HCT116 (cell line): ENCODE measurements at regions not wholly inside any gene's neighbourhood (a gene's known extent, or its start where the extent isn't known, plus 50 kb on each side); places are given as distances from the start of the nearest gene placed in this dataset.

Source experiments
- ATAC-seq: fragments of 200-7000 bp; cut with Tn5 transposase; 2 replicates; pipeline ENCODE4 v1.9.1; 2020; ENCODE audit warnings: mild to moderate bottlenecking, moderate library complexity
- BruUV-seq: library from RNA; stranded (reverse); fragments of 400-500 nt; replicated peaks from 2 replicates; lab custom pipeline; 2021; lab: Mats Ljungman, UMichigan
- CTCF ChIA-PET: fragments of 300-600 bp; sonication (Branson Sonifier 250); formaldehyde crosslinking; loops from one replicate; lab custom pipeline; 2021; ENCODE audit warnings: antibody characterized with exemption; lab: Charles Lee
- POLR2A ChIA-PET: fragments of 300-600, 350-600 bp; sonication (Branson Sonifier 250); formaldehyde crosslinking; loops from one replicate; lab custom pipeline; 2021; ENCODE audit warnings: antibody characterized with exemption; lab: Charles Lee
- RAD21 ChIA-PET, 2 experiments: fragments of 300-600 bp; sonication (Branson Sonifier 250); formaldehyde crosslinking; loops; one replicate each; lab custom pipeline; 2023; ENCODE audit warnings: low total read pairs in 2 of 2; ENCODE audit not compliant: uncharacterized antibody in 2 of 2, unreplicated experiment in 2 of 2, low non-redundant PET in 1 of 2; lab: Charles Lee
- DNase-seq: peaks from one replicate; pipeline ENCODE4 v3.0.0-alpha.2; 2010; ENCODE audit warnings: low read depth, low spot score
- H2AFZ ChIP-seq: fragments of 200-600 bp; shearing (Covaris generic), sonication (generic); 2 replicates; pipeline ENCODE4 v1.6.1; 2017; ENCODE audit warnings: low read depth, mixed run types, mixed read lengths, antibody characterized with exemption, low read length; ENCODE audit not compliant: poor library complexity, severe bottlenecking
- H3K27ac ChIP-seq: 2 replicates; pipeline ENCODE4 v1.5.1; 2012; ENCODE audit warnings: low read depth, low read length
- H3K27me3 ChIP-seq: fragments of 200-600 bp; sonication (generic); 2 replicates; pipeline ENCODE4 v1.6.1; 2016; ENCODE audit warnings: mixed run types, low read length, mixed read lengths; ENCODE audit not compliant: insufficient read depth
- H3K36me3 ChIP-seq, 2 experiments: fragments of 200-500 bp in 1 of 2; fragments of 200-600 bp in 1 of 2; sonication (Bioruptor generic) in 1 of 2; sonication (generic) in 1 of 2; 2 replicates each; pipeline versions ENCODE4 v1.5.1 to v1.6.1; 2014 to 2016; ENCODE audit warnings: low read length in 2 of 2, inconsistent platforms in 1 of 2, mixed read lengths in 1 of 2, mixed run types in 1 of 2; ENCODE audit not compliant: insufficient read depth in 2 of 2, control insufficient read depth in 1 of 2
- H3K4me1 ChIP-seq, 2 experiments: fragments of 200-600 bp in 1 of 2; sonication (generic) in 1 of 2; 2 replicates each; pipeline versions ENCODE4 v1.5.1 to v1.6.1; 2012 to 2017; ENCODE audit warnings: low read length in 2 of 2, inconsistent platforms in 1 of 2, mild to moderate bottlenecking in 1 of 2, mixed read lengths in 1 of 2, mixed run types in 1 of 2, moderate library complexity in 1 of 2; ENCODE audit not compliant: insufficient read depth in 2 of 2, control insufficient read depth in 1 of 2
- H3K4me2 ChIP-seq: fragments of 200-600 bp; sonication (generic); 2 replicates; pipeline ENCODE4 v1.6.1; 2017; ENCODE audit warnings: mixed run types, low read length, mixed read lengths
- H3K4me3 ChIP-seq, 2 experiments: fragments of 200-600 bp in 1 of 2; sonication (generic) in 1 of 2; replicated peaks in 1 of 2; 2 replicates each; pipeline ENCODE4 v1.5.1; 2011 to 2016; ENCODE audit warnings: low read length in 2 of 2, control low read depth in 1 of 2, low read depth in 1 of 2, mild to moderate bottlenecking in 1 of 2, mixed read lengths in 1 of 2, mixed run types in 1 of 2
- H3K79me2 ChIP-seq: fragments of 200-600 bp; sonication (generic); 2 replicates; pipeline ENCODE4 v1.6.1; 2017; ENCODE audit warnings: mild to moderate bottlenecking, mixed run types, low read length, moderate library complexity, mixed read lengths; ENCODE audit not compliant: insufficient read depth
- H3K9ac ChIP-seq: fragments of 200-600 bp; sonication (generic); 2 replicates; pipeline ENCODE4 v1.6.1; 2016; ENCODE audit warnings: low read length, mixed read lengths
- H3K9me2 ChIP-seq: fragments of 200-600 bp; sonication (generic), shearing (Covaris generic); 2 replicates; pipeline ENCODE4 v1.6.1; 2017; ENCODE audit warnings: mixed run types, mild to moderate bottlenecking, moderate library complexity; ENCODE audit not compliant: insufficient read depth
- H3K9me3 ChIP-seq, 2 experiments: fragments of 200-500 bp in 1 of 2; fragments of 200-600 bp in 1 of 2; sonication (Bioruptor generic) in 1 of 2; sonication (generic) in 1 of 2; 2 replicates each; pipeline ENCODE4 v1.6.1; 2014 to 2017; ENCODE audit warnings: low read length in 2 of 2, mixed read lengths in 2 of 2, inconsistent platforms in 1 of 2, low read depth in 1 of 2, mild to moderate bottlenecking in 1 of 2, mixed run types in 1 of 2, moderate library complexity in 1 of 2; ENCODE audit not compliant: control insufficient read depth in 1 of 2, insufficient read depth in 1 of 2
- H4K20me1 ChIP-seq: fragments of 200-600 bp; sonication (generic), shearing (Covaris generic); 2 replicates; pipeline ENCODE4 v1.6.1; 2017; ENCODE audit warnings: mixed run types, mild to moderate bottlenecking, moderate library complexity; ENCODE audit not compliant: insufficient read depth
- CEBPB ChIP-seq: IDR thresholded peaks from 2 replicates; pipeline ENCODE4 v1.6.1; 2012; ENCODE audit warnings: low read depth
- EZH2 ChIP-seq: fragments of 200-600 bp; sonication (generic); IDR thresholded peaks from 2 replicates; pipeline ENCODE4 v1.6.1; 2017; ENCODE audit warnings: antibody characterized with exemption, mixed run types
- EZH2phosphoT487 ChIP-seq: fragments of 200-600 bp; IDR thresholded peaks from 2 replicates; pipeline ENCODE4 v1.6.1; 2018; ENCODE audit warnings: antibody characterized with exemption, borderline replicate concordance
- FOSL1 ChIP-seq: IDR thresholded peaks from 2 replicates; pipeline ENCODE4 v1.6.1; 2012; ENCODE audit warnings: low read depth
- REST ChIP-seq: IDR thresholded peaks from 2 replicates; pipeline ENCODE4 v1.6.1; 2012; ENCODE audit warnings: low read depth
- ZBTB33 ChIP-seq: IDR thresholded peaks from 2 replicates; pipeline ENCODE4 v1.6.1; 2011; ENCODE audit warnings: mild to moderate bottlenecking, low read length, moderate library complexity; ENCODE audit not compliant: insufficient replicate concordance; ENCODE audit errors: extremely low read depth
- intact Hi-C: fragments of 100-400 bp; cut with micrococcal nuclease; formaldehyde crosslinking; loops from 2 replicates; pipeline ENCODE4 v1.10.0; 2022

GRCh38 chr9:105830461-105830860 is 136.1 kb downstream of the TMEM38B start:
- no peaks in the 10 kb centered on the region for H4K20me1 ChIP-seq
- H3K27ac ChIP-seq, result no peak overlapping the region
- intact Hi-C loops, result no loop called here
- TF ChIP-seq EZH2phosphoT487 (no peak), REST (no peak), ZBTB33 (no peak), CEBPB (no peak), FOSL1 (no peak), EZH2 (no peak)
- no peaks in the 10 kb centered on the region for H3K36me3 ChIP-seq
- ChIA-PET RAD21 (no interaction called here), CTCF (no interaction called here), POLR2A (no interaction called here)
- BruUV-seq, result no TSS peak
- no peak overlapping the region for H3K4me3 ChIP-seq
- H3K9me3 ChIP-seq, result no peaks in the 10 kb centered on the region
- no peak overlapping the region for H2AFZ ChIP-seq
- no peaks in the 10 kb centered on the region for H3K27me3 ChIP-seq
- no peaks in the 10 kb centered on the region for H3K79me2 ChIP-seq
- no peaks in the 10 kb centered on the region; a peak in 1 of 4 replicates for H3K4me1 ChIP-seq
- H3K9me2 ChIP-seq, result no peaks in the 10 kb centered on the region
- H3K4me2 ChIP-seq, result no peak overlapping the region
- no peak overlapping the region for H3K9ac ChIP-seq
- ATAC-seq (no peak), DNase-seq (no peak)
